ENCODE measurements at regions not wholly inside any gene's neighbourhood (a gene's known extent, or its start where the extent isn't known, plus 50 kb on each side); places are given as distances from the start of the nearest gene placed in this dataset.

- in situ Hi-C loops (cut with MboI) = no loop called here
- WGBS (ENCODE audit: insufficient coverage, insufficient replicate concordance, low lambda C conversion rate, missing lambda C conversion rate) = 0% methylated on average over 2 of the region's 2 CpGs
- CTCF ChIA-PET = no interaction called here
Observed at GRCh38 chr2:67032076-67032475, 365.1 kb upstream of the ETAA1 start.

GRCh38 chr2:67036444-67036843, 360.7 kb upstream of the ETAA1 start:
- Histone ChIP-seq H3K79me2 (ENCODE audit: control insufficient read depth, insufficient read depth, low read length) (no peaks in the 10 kb centered on the region), H3K36me3 (ENCODE audit: control insufficient read depth in 2 of 2, insufficient read depth in 2 of 2, low read length in 1 of 2) (no peaks in the 10 kb centered on the region), H3K27me3 (replicated peaks in 1 of 2; ENCODE audit: control insufficient read depth in 2 of 2, insufficient read depth in 2 of 2, low read length in 1 of 2) (no peaks in the 10 kb centered on the region), H3K9me3 (replicated peaks; ENCODE audit: control insufficient read depth, insufficient read depth, low read length) (no peaks in the 10 kb centered on the region), H4K20me1 (ENCODE audit: control insufficient read depth, insufficient read depth) (no peaks in the 10 kb centered on the region), H2AFZ (ENCODE audit: control insufficient read depth, low read depth, low read length) (no peak overlapping the region), H3K9ac (ENCODE audit: control insufficient read depth, insufficient read depth, low read length) (no peak overlapping the region), H3K4me3 (no peak overlapping the region), H3K4me2 (ENCODE audit: control insufficient read depth, insufficient read depth) (no peak overlapping the region), H3K4me1 (ENCODE audit: control insufficient read depth, insufficient read depth, low read length) (no peaks in the 10 kb centered on the region), H3K27ac (ENCODE audit: control insufficient read depth, insufficient read depth) (no peak overlapping the region)
- ChIA-PET SMC1A (ENCODE audit: uncharacterized antibody, unreplicated experiment) (interaction anchor here (0.6 kb wide), 1 partner anchor 1846 kb away, joined by 3 read pairs; no protein-coding TSS in a partner anchor), RAD21 (ENCODE audit: unreplicated experiment) (no interaction called here), CTCF (no interaction called here), POLR2A (no interaction called here)
- BruUV-seq (replicated peaks) = no TSS peak
- no peak for FAIRE-seq
- ATAC-seq = no peak
- in situ Hi-C loops (cut with MboI) = no loop called here
- intact Hi-C loops (cut with micrococcal nuclease; ENCODE audit: unreplicated experiment) = no loop called here
- 11% methylated on average over 5 of the region's 5 CpGs for WGBS (ENCODE audit: insufficient coverage, insufficient replicate concordance, low lambda C conversion rate, missing lambda C conversion rate)
- DNase-seq (ENCODE audit: low read depth, low spot score) = no peak
- TF ChIP-seq MXI1 (IDR thresholded peaks at IDR 0.05; ENCODE audit: low read depth, low read length) (no peak), E2F8 (IDR thresholded peaks at IDR 0.05; ENCODE audit: low read depth, partially characterized antibody) (no peak), MYB (IDR thresholded peaks at IDR 0.05; ENCODE audit: borderline replicate concordance, low read depth, low read length) (no peak), POLR2AphosphoS2 (IDR thresholded peaks at IDR 0.05; ENCODE audit: low read depth, low read length) (no peak), BHLHE40 (IDR thresholded peaks at IDR 0.05; ENCODE audit: borderline replicate concordance in 1 of 2, low read depth in 2 of 2, low read length in 1 of 2) (no peak), STAT3 (IDR thresholded peaks at IDR 0.05; ENCODE audit: low read depth, low read length) (no peak), RELA (IDR thresholded peaks at IDR 0.05; ENCODE audit: borderline replicate concordance, partially characterized antibody) (no peak), HCFC1 (IDR thresholded peaks at IDR 0.05; ENCODE audit: low read length) (no peak), SMARCA5 (IDR thresholded peaks at IDR 0.05) (no peak), EED (IDR thresholded peaks at IDR 0.05; ENCODE audit: low read depth) (no peak)
- TF ChIP-seq, protein P1, sequence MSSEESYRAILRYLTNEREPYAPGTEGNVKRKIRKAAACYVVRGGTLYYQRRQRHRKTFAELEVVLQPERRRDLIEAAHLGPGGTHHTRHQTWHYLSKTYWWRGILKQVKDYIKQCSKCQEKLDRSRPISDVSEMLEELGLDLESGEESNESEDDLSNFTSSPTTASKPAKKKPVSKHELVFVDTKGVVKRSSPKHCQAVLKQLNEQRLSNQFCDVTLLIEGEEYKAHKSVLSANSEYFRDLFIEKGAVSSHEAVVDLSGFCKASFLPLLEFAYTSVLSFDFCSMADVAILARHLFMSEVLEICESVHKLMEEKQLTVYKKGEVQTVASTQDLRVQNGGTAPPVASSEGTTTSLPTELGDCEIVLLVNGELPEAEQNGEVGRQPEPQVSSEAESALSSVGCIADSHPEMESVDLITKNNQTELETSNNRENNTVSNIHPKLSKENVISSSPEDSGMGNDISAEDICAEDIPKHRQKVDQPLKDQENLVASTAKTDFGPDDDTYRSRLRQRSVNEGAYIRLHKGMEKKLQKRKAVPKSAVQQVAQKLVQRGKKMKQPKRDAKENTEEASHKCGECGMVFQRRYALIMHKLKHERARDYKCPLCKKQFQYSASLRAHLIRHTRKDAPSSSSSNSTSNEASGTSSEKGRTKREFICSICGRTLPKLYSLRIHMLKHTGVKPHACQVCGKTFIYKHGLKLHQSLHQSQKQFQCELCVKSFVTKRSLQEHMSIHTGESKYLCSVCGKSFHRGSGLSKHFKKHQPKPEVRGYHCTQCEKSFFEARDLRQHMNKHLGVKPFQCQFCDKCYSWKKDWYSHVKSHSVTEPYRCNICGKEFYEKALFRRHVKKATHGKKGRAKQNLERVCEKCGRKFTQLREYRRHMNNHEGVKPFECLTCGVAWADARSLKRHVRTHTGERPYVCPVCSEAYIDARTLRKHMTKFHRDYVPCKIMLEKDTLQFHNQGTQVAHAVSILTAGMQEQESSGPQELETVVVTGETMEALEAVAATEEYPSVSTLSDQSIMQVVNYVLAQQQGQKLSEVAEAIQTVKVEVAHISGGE (CRISPR knock-in tag; IDR thresholded peaks at IDR 0.05) = no peak

More at GRCh38 chr2:67032076-67032475, 365.1 kb upstream of the ETAA1 start:
- ChIA-PET RAD21 (ENCODE audit: unreplicated experiment) (no interaction called here), POLR2A (no interaction called here), SMC1A (ENCODE audit: uncharacterized antibody, unreplicated experiment) (no interaction called here)
- H3K27ac ChIP-seq (ENCODE audit: control insufficient read depth, insufficient read depth) = no peak overlapping the region
- no peak overlapping the region for H3K4me3 ChIP-seq
- no peaks in the 10 kb centered on the region for H3K4me1 ChIP-seq (ENCODE audit: control insufficient read depth, insufficient read depth, low read length)
- DNase-seq (ENCODE audit: low read depth, low spot score) = no peak
- no peaks in the 10 kb centered on the region for H3K27me3 ChIP-seq (replicated peaks in 1 of 2; ENCODE audit: control insufficient read depth in 2 of 2, insufficient read depth in 2 of 2, low read length in 1 of 2)
- H3K36me3 ChIP-seq (ENCODE audit: control insufficient read depth in 2 of 2, insufficient read depth in 2 of 2, low read length in 1 of 2) = no peaks in the 10 kb centered on the region
- H3K4me2 ChIP-seq (ENCODE audit: control insufficient read depth, insufficient read depth) = no peak overlapping the region
- ATAC-seq = no peak
- no peak overlapping the region for H2AFZ ChIP-seq (ENCODE audit: control insufficient read depth, low read depth, low read length)
- H3K9ac ChIP-seq (ENCODE audit: control insufficient read depth, insufficient read depth, low read length) = no peak overlapping the region
- BruUV-seq (replicated peaks) = no TSS peak
- TF ChIP-seq NR2C1 (IDR thresholded peaks at IDR 0.05) = no peak
- H3K79me2 ChIP-seq (ENCODE audit: control insufficient read depth, insufficient read depth, low read length) = no peaks in the 10 kb centered on the region
- no peaks in the 10 kb centered on the region; the same call in 2 of the 3 replicates for H3K9me3 ChIP-seq (replicated peaks; ENCODE audit: control insufficient read depth, insufficient read depth, low read length)
- H4K20me1 ChIP-seq (ENCODE audit: control insufficient read depth, insufficient read depth) = no peaks in the 10 kb centered on the region
- FAIRE-seq = no peak
- intact Hi-C loops (cut with micrococcal nuclease; ENCODE audit: unreplicated experiment) = no loop called here

All from GM12878 (cell line).